Muscle layer of colon (tissue), 2 donors: ENCODE measurements at regions not wholly inside any gene's neighbourhood (a gene's known extent, or its start where the extent isn't known, plus 50 kb on each side); places are given as distances from the start of the nearest gene placed in this dataset.

ENCODE experiments used
- H3K27ac ChIP-seq: one replicate; pipeline ENCODE4 v1.7.0; 2013; ENCODE audit warnings: low read depth, mild to moderate bottlenecking, low read length, moderate library complexity
- H3K27me3 ChIP-seq, 2 donors: one replicate each; pipeline ENCODE4 v1.7.0; 2013; ENCODE audit warnings: low read length in 2 of 2, mild to moderate bottlenecking in 2 of 2; ENCODE audit not compliant: insufficient read depth in 2 of 2, control insufficient read depth in 1 of 2
- H3K36me3 ChIP-seq: one replicate; pipeline ENCODE4 v1.7.0; 2013; ENCODE audit warnings: mild to moderate bottlenecking, low read length; ENCODE audit not compliant: insufficient read depth
- H3K4me1 ChIP-seq: one replicate; pipeline ENCODE4 v1.7.0; 2013; ENCODE audit warnings: mild to moderate bottlenecking, low read length; ENCODE audit not compliant: insufficient read depth
- H3K4me3 ChIP-seq, 2 donors: one replicate each; pipeline ENCODE4 v1.7.0; 2013; ENCODE audit warnings: low read length in 2 of 2, low read depth in 1 of 2, mild to moderate bottlenecking in 1 of 2, moderate library complexity in 1 of 2
- H3K9ac ChIP-seq: one replicate; pipeline ENCODE4 v1.7.0; 2013; ENCODE audit warnings: low read length
- H3K9me3 ChIP-seq: one replicate; pipeline ENCODE4 v1.7.0; 2013; ENCODE audit warnings: mild to moderate bottlenecking, low read length
- donor health status: abdominal sarcoma.
- donor health status: Adenocarcinoma of cecum.

DNA sequence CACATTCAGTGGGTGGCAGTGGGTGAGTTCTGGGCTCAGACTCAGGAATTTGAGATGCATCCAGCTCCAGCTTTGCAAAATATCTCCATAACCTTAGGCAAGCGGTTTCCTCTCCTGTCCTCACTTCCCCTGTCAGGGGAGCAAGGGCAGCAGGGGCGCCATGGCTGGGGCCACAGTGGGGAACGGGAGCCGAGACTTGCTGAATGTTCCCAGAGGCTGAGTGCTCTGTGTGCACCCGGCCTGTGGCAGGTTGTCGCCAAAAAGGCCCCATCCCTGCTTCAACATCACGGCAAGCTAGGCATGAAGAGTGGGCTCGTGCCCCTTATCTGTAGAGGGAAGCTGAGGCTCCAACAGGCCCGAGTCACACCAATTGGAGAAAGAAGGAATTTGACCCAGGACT, 268.8 kb downstream of the NSG2 start:
- Histone ChIP-seq H3K4me3 (no peak overlapping the region), H3K4me1 (no peaks in the 10 kb centered on the region), H3K27ac (no peak overlapping the region), H3K9me3 (no peaks in the 10 kb centered on the region), H3K27me3 (peaks cover 7 to 25% of the 10 kb centered on the region in 2 donors), H3K9ac (no peak overlapping the region), H3K36me3 (no peaks in the 10 kb centered on the region)

DNA sequence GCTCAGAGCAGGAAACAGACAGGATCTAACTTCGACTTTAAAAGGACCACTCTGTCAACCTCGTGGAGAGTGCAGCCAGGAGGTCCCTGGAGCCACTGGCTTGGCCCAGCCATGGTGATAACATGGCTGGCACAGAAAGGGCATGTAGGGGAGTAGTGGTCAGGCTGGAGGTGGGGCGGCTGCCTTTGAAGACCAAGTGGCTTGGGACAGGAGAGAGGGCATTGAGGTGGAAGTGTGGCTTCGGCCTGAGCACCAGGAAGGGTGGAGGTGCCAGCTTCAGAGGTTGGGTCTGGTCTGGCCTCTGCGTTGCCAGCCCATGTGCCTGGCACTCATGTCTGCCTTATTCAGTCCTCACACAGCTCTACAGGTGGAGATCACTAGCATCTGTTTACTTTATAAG, 270.0 kb downstream of the NSG2 start:
- H3K4me1 ChIP-seq = no peaks in the 10 kb centered on the region
- no peak overlapping the region for H3K9ac ChIP-seq
- H3K27me3 ChIP-seq = peaks cover 13 to 25% of the 10 kb centered on the region in 2 donors
- no peaks in the 10 kb centered on the region for H3K36me3 ChIP-seq
- no peak overlapping the region for H3K27ac ChIP-seq
- H3K4me3 ChIP-seq = no peak overlapping the region
- H3K9me3 ChIP-seq = no peaks in the 10 kb centered on the region

GRCh38 chr5:174315871-174316270, 270.4 kb downstream of the NSG2 start:
- Histone ChIP-seq H3K27me3 (peaks cover 13 to 22% of the 10 kb centered on the region in 2 donors), H3K36me3 (no peaks in the 10 kb centered on the region)

DNA sequence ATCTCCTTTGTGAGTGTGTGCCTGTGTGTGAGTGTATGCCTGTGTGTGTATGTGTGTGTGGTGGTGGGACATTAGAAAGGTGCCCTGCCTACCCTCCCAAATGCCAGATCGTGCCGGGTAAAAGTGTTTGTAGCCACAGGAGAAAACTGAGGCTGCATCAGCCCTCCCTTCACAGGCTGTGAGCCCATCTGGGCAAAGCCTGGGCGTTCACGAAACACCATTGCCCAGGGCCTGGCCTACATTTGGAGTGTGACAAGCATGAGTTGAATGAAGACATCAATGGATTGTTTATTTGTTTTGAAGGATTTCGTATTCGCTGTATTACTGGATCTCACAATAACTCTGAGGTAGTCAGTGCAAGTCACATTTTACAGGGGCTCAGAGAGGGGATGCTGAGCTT, 270.8 kb downstream of the NSG2 start:
- Histone ChIP-seq H3K27me3 (peaks cover 13 to 18% of the 10 kb centered on the region in 2 donors), H3K4me3 (no peak overlapping the region), H3K9me3 (no peaks in the 10 kb centered on the region), H3K27ac (no peak overlapping the region), H3K4me1 (no peaks in the 10 kb centered on the region), H3K36me3 (no peaks in the 10 kb centered on the region), H3K9ac (no peak overlapping the region)

More at GRCh38 chr5:174315871-174316270, 270.4 kb downstream of the NSG2 start:
- H3K4me1 ChIP-seq = no peaks in the 10 kb centered on the region
- no peak overlapping the region for H3K9ac ChIP-seq
- H3K4me3 ChIP-seq = no peak overlapping the region
- H3K9me3 ChIP-seq = no peaks in the 10 kb centered on the region
- no peak overlapping the region for H3K27ac ChIP-seq

- Histone ChIP-seq H3K4me3 (no peak overlapping the region), H3K36me3 (no peaks in the 10 kb centered on the region), H3K9ac (no peak overlapping the region), H3K27me3 (peaks cover 7 to 13% of the 10 kb centered on the region in 2 donors), H3K27ac (no peak overlapping the region), H3K9me3 (no peaks in the 10 kb centered on the region), H3K4me1 (no peaks in the 10 kb centered on the region)
These were observed 271.9 kb downstream of the NSG2 start for GRCh38 chr5:174317256-174317894.

- Histone ChIP-seq H3K27ac (no peak overlapping the region), H3K9me3 (no peaks in the 10 kb centered on the region), H3K36me3 (no peaks in the 10 kb centered on the region), H3K9ac (no peak overlapping the region), H3K4me3 (no peak overlapping the region), H3K27me3 (peaks cover 7 to 13% of the 10 kb centered on the region in 2 donors), H3K4me1 (no peaks in the 10 kb centered on the region)
These were observed 273.1 kb downstream of the NSG2 start for GRCh38 chr5:174318578-174318977.

- Histone ChIP-seq H3K9ac (no peak overlapping the region), H3K9me3 (no peaks in the 10 kb centered on the region), H3K27ac (no peak overlapping the region), H3K27me3 (peaks cover 0 to 7% of the 10 kb centered on the region in 2 donors), H3K4me3 (no peak overlapping the region), H3K36me3 (no peaks in the 10 kb centered on the region), H3K4me1 (no peaks in the 10 kb centered on the region)
These were observed 274.0 kb downstream of the NSG2 start for GRCh38 chr5:174319551-174319950.

GRCh38 chr5:174320051-174320450, 274.5 kb downstream of the NSG2 start:
- Histone ChIP-seq H3K4me1 (no peaks in the 10 kb centered on the region), H3K27ac (no peak overlapping the region), H3K9ac (no peak overlapping the region), H3K4me3 (no peak overlapping the region), H3K36me3 (no peaks in the 10 kb centered on the region), H3K27me3 (peaks cover 0 to 6% of the 10 kb centered on the region in 2 donors), H3K9me3 (no peaks in the 10 kb centered on the region)

GRCh38 chr5:174323878-174324281, 278.4 kb downstream of the NSG2 start:
- H3K9ac ChIP-seq = no peak overlapping the region
- no peaks in the 10 kb centered on the region for H3K36me3 ChIP-seq
- H3K4me1 ChIP-seq = no peaks in the 10 kb centered on the region
- peaks cover 6 to 16% of the 10 kb centered on the region in 2 donors for H3K27me3 ChIP-seq
- no peak overlapping the region for H3K27ac ChIP-seq
- no peak overlapping the region for H3K4me3 ChIP-seq
- no peaks in the 10 kb centered on the region for H3K9me3 ChIP-seq

- Histone ChIP-seq H3K9ac (no peak overlapping the region), H3K4me1 (no peaks in the 10 kb centered on the region), H3K27ac (no peak overlapping the region), H3K9me3 (no peaks in the 10 kb centered on the region), H3K4me3 (no peak overlapping the region), H3K36me3 (no peaks in the 10 kb centered on the region), H3K27me3 (peaks cover 2 to 20% of the 10 kb centered on the region in 2 donors)
These were observed 279.2 kb downstream of the NSG2 start for GRCh38 chr5:174324680-174325079.

DNA sequence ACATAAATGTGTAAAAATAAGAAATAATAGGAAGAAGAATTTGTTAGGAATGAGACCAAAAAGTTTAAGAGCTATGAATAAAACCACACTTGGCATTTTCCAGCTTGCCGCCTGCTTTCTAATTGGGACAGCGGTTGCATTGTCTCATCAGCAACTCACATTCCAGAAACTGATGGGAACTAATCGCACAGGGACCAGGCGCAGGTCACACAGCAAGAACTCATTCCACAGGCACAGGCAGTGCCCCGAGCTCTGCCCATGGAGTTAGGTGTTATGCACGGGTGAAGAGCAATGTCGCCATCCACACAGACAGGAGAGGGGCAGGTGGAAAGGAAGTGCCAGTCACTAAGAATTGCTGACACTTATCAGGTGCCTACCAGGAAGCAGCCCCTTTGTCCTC, 279.9 kb downstream of the NSG2 start:
- H3K27me3 ChIP-seq = peaks cover 0 to 23% of the 10 kb centered on the region in 2 donors

GRCh38 chr5:174325961-174326360, 280.5 kb downstream of the NSG2 start:
- no peaks in the 10 kb centered on the region for H3K4me1 ChIP-seq
- no peaks in the 10 kb centered on the region for H3K9me3 ChIP-seq
- H3K27ac ChIP-seq = no peak overlapping the region
- no peak overlapping the region for H3K4me3 ChIP-seq
- no peaks in the 10 kb centered on the region for H3K36me3 ChIP-seq
- H3K27me3 ChIP-seq = peaks cover 0 to 25% of the 10 kb centered on the region in 2 donors
- H3K9ac ChIP-seq = no peak overlapping the region

More for the DNA sequence above, 279.9 kb downstream of the NSG2 start:
- H3K9me3 ChIP-seq = no peaks in the 10 kb centered on the region
- no peak overlapping the region for H3K4me3 ChIP-seq
- no peak overlapping the region for H3K9ac ChIP-seq
- H3K4me1 ChIP-seq = no peaks in the 10 kb centered on the region
- no peaks in the 10 kb centered on the region for H3K36me3 ChIP-seq
- no peak overlapping the region for H3K27ac ChIP-seq
